Esophagus muscularis mucosa (tissue), 4 donors: ENCODE measurements at regions not wholly inside any gene's neighbourhood (a gene's known extent, or its start where the extent isn't known, plus 50 kb on each side); places are given as distances from the start of the nearest gene placed in this dataset.

ENCODE experiments used
- DNase-seq: peaks from one replicate; pipeline ENCODE4 v3.0.0-alpha.2; 2017; ENCODE audit errors: extremely low spot score
- H3K27ac ChIP-seq, 4 donors: fragments of 200-600 bp; sonication (generic); replicated peaks in 1 of 4; 1 replicate in 3 of 4; 2 replicates in 1 of 4; pipeline ENCODE4 v1.5.1; 2016 to 2019; ENCODE audit warnings: mild to moderate bottlenecking in 1 of 4
- H3K27me3 ChIP-seq, 4 donors: fragments of 200-600 bp; sonication (generic); one replicate each; pipeline versions ENCODE4 v1.5.1 to v1.6.0; 2016 to 2019
- H3K36me3 ChIP-seq, 4 donors: fragments of 200-600 bp; sonication (generic); one replicate each; pipeline ENCODE4 v1.5.1; 2016 to 2019
- H3K4me1 ChIP-seq, 4 donors: fragments of 200-600 bp; sonication (generic); one replicate each; pipeline ENCODE4 v1.5.1; 2016 to 2019
- H3K4me3 ChIP-seq, 4 donors: fragments of 200-600 bp; sonication (generic); 1 replicate in 2 of 4; 2 replicates in 2 of 4; pipeline ENCODE4 v1.5.1; 2016 to 2019; ENCODE audit warnings: mild to moderate bottlenecking in 4 of 4, moderate library complexity in 1 of 4
- H3K9me3 ChIP-seq, 4 donors: fragments of 200-600 bp; sonication (generic); 1 replicate in 3 of 4; 2 replicates in 1 of 4; pipeline ENCODE4 v1.5.1; 2016 to 2019
- CTCF ChIP-seq, 3 experiments: fragments of 200-600 bp in 2 of 3; fragments of 450-650 bp in 1 of 3; sonication (generic) in 2 of 3; IDR thresholded peaks; one replicate each; pipeline ENCODE4 v1.5.1; 2017 to 2019; ENCODE audit warnings: antibody characterized with exemption in 3 of 3, mild to moderate bottlenecking in 2 of 3, moderate library complexity in 1 of 3
- EP300 ChIP-seq: sonication (generic); formaldehyde crosslinking; IDR thresholded peaks from one replicate; pipeline ENCODE4 v1.6.1; 2017; ENCODE audit warnings: antibody characterized with exemption
- POLR2A ChIP-seq: fragments of 450-650 bp; IDR thresholded peaks from one replicate; pipeline ENCODE4 v1.6.1; 2017; ENCODE audit warnings: antibody characterized with exemption, moderate library complexity, mild to moderate bottlenecking, low read depth
- POLR2AphosphoS5 ChIP-seq, 2 donors: sonication (generic); formaldehyde crosslinking; IDR thresholded peaks; one replicate each; pipeline ENCODE4 v1.6.1; 2017; ENCODE audit warnings: antibody characterized with exemption in 2 of 2
- WGBS: methylation state at CpG from one replicate; pipeline ENCODE4 v1.1.5; 2018; 5-methylcytosine and 5-hydroxymethylcytosine counted together
- intact Hi-C: fragments of 100-400 bp; cut with DNase I; formaldehyde crosslinking; loops from one replicate; pipeline ENCODE4 v1.15.1; 2023

- Histone ChIP-seq H3K36me3 (no peaks in the 10 kb centered on the region), H3K4me1 (peaks cover 0 to 4% (median 0%) of the 10 kb centered on the region in 4 donors), H3K9me3 (no peaks in the 10 kb centered on the region), H3K27me3 (peaks cover 0 to 8% (median 0%) of the 10 kb centered on the region in 4 donors), H3K27ac (no peak overlapping the region), H3K4me3 (no peak overlapping the region)
- TF ChIP-seq POLR2AphosphoS5 (IDR thresholded peaks at IDR 0.05), result no peak
- TF ChIP-seq CTCF (IDR thresholded peaks at IDR 0.05), result no peak
- TF ChIP-seq POLR2A, result no peak
- no peak for TF ChIP-seq EP300
- no peak for DNase-seq
- WGBS, result 95% methylated on average over 4 of the region's 4 CpGs
- intact Hi-C loops, result no loop called here
These were observed 321.1 kb downstream of the SOX9 start for GRCh38 chr17:72441909-72442308.

GRCh38 chr17:72444517-72445054 is 323.8 kb downstream of the SOX9 start:
- 79% methylated on average over 9 of the region's 9 CpGs for WGBS
- Histone ChIP-seq H3K9me3 (no peaks in the 10 kb centered on the region), H3K4me1 (peaks cover 0 to 4% (median 0%) of the 10 kb centered on the region in 4 donors), H3K36me3 (no peaks in the 10 kb centered on the region), H3K4me3 (no peak overlapping the region), H3K27me3 (peaks cover 0 to 8% (median 0%) of the 10 kb centered on the region in 4 donors), H3K27ac (no peak overlapping the region)
- intact Hi-C loops, result no loop called here
- DNase-seq, result no peak
- no peak for TF ChIP-seq POLR2A
- no peak for TF ChIP-seq POLR2AphosphoS5 (IDR thresholded peaks at IDR 0.05)
- no peak for TF ChIP-seq CTCF (IDR thresholded peaks at IDR 0.05)
- TF ChIP-seq EP300, result no peak

GRCh38 chr17:72445055-72445991 is 324.5 kb downstream of the SOX9 start:
- H3K4me1 ChIP-seq, result peaks cover 0 to 4% (median 0%) of the 10 kb centered on the region in 4 donors
- no peaks in the 10 kb centered on the region for H3K36me3 ChIP-seq
- H3K27ac ChIP-seq, result no peak overlapping the region
- intact Hi-C loops, result no loop called here
- H3K27me3 ChIP-seq, result peaks cover 0 to 8% (median 0%) of the 10 kb centered on the region in 4 donors
- TF ChIP-seq POLR2AphosphoS5 (IDR thresholded peaks at IDR 0.05), result no peak
- TF ChIP-seq POLR2A, result no peak
- TF ChIP-seq CTCF (IDR thresholded peaks at IDR 0.05), result no peak
- TF ChIP-seq EP300, result no peak
- H3K9me3 ChIP-seq, result no peaks in the 10 kb centered on the region
- H3K4me3 ChIP-seq, result no peak overlapping the region
- 90% methylated on average over 25 of the region's 26 CpGs for WGBS
- no peak for DNase-seq

GRCh38 chr17:72446118-72446517 is 325.3 kb downstream of the SOX9 start:
- WGBS, result 93% methylated on average over 6 of the region's 6 CpGs
- intact Hi-C loops, result no loop called here
- H3K36me3 ChIP-seq, result no peaks in the 10 kb centered on the region
- peaks cover 0 to 8% (median 0%) of the 10 kb centered on the region in 4 donors for H3K27me3 ChIP-seq
- no peak overlapping the region for H3K27ac ChIP-seq
- no peak overlapping the region for H3K4me3 ChIP-seq
- H3K4me1 ChIP-seq, result peaks cover 0 to 4% (median 0%) of the 10 kb centered on the region in 4 donors
- DNase-seq, result no peak
- no peak for TF ChIP-seq CTCF (IDR thresholded peaks at IDR 0.05)
- no peak for TF ChIP-seq POLR2A
- TF ChIP-seq POLR2AphosphoS5 (IDR thresholded peaks at IDR 0.05), result no peak
- TF ChIP-seq EP300, result no peak
- H3K9me3 ChIP-seq, result no peaks in the 10 kb centered on the region
